ENCODE measurements at regions not wholly inside any gene's neighbourhood (a gene's known extent, or its start where the extent isn't known, plus 50 kb on each side); places are given as distances from the start of the nearest gene placed in this dataset.

- TF ChIP-seq CTCF (IDR thresholded peaks at IDR 0.05) (no peak), POLR2A (IDR thresholded peaks at IDR 0.05) (no peak)
These were observed 56.2 kb downstream of the ADRA2C start for GRCh38 chr4:3822230-3822947.

Measured in right lobe of liver (tissue), 4 donors.